Activated CD4-positive, alpha-beta T cell treated with anti-CD3 and anti-CD28 coated beads, Interleukin-2, amount 50 U/mL, for 48 hours (primary cell): ENCODE measurements at regions not wholly inside any gene's neighbourhood (a gene's known extent, or its start where the extent isn't known, plus 50 kb on each side); places are given as distances from the start of the nearest gene placed in this dataset.
"Not testable (repeated sequence)": the region's sequence is repeated elsewhere in the genome, so short reads cannot be mapped to it uniquely, and the experiment has no call there.

ENCODE experiments used
- DNase-seq, 2 experiments: peaks; one replicate each; pipeline ENCODE4 v3.0.0-alpha.2; 2020

- no peak for DNase-seq
Measured at GRCh38 chr20:4332121-4332860, 83.2 kb upstream of the ADRA1D start.

GRCh38 chr20:4330011-4330410, 80.9 kb upstream of the ADRA1D start:
- no peak for DNase-seq

- DNase-seq = no peak
Measured at GRCh38 chr20:4329232-4329631, 80.1 kb upstream of the ADRA1D start.

GRCh38 chr20:4328541-4328940, 79.5 kb upstream of the ADRA1D start:
- DNase-seq = no peak

- DNase-seq = no peak
Measured at GRCh38 chr20:4327956-4328355, 78.9 kb upstream of the ADRA1D start.

- DNase-seq = no peak
Measured at GRCh38 chr20:4326195-4327065, 77.3 kb upstream of the ADRA1D start.

- no peak for DNase-seq
Measured at GRCh38 chr20:4325548-4326187, 76.6 kb upstream of the ADRA1D start.

- DNase-seq = no peak
Measured at GRCh38 chr20:4324611-4325243, 75.6 kb upstream of the ADRA1D start.

GRCh38 chr20:4322499-4322898, 73.4 kb upstream of the ADRA1D start:
- no peak for DNase-seq

- no peak for DNase-seq
Measured at GRCh38 chr20:4320291-4320690, 71.2 kb upstream of the ADRA1D start.

GRCh38 chr20:4318891-4319290, 69.8 kb upstream of the ADRA1D start:
- DNase-seq = no peak

- DNase-seq = not testable (repeated sequence)
Measured at GRCh38 chr20:4310616-4311015, 61.5 kb upstream of the ADRA1D start.

GRCh38 chr20:4306206-4306605, 57.1 kb upstream of the ADRA1D start:
- no peak for DNase-seq

GRCh38 chr20:4305091-4305490, 56.0 kb upstream of the ADRA1D start:
- no peak for DNase-seq

- DNase-seq = no peak
Measured at GRCh38 chr20:4304601-4305000, 55.5 kb upstream of the ADRA1D start.

- DNase-seq = no peak
Measured at GRCh38 chr20:4303136-4303535, 54.0 kb upstream of the ADRA1D start.

- no peak for DNase-seq
Measured at GRCh38 chr20:4300921-4301320, 51.8 kb upstream of the ADRA1D start.

- no peak for DNase-seq
Measured at GRCh38 chr20:4300401-4300800, 51.3 kb upstream of the ADRA1D start.

- DNase-seq = no peak
Measured at GRCh38 chr20:4299773-4300172, 50.7 kb upstream of the ADRA1D start.

GRCh38 chr20:4299216-4299615, 50.1 kb upstream of the ADRA1D start:
- no peak for DNase-seq
